Cardiac fibroblast (primary cell): ENCODE measurements at regions not wholly inside any gene's neighbourhood (a gene's known extent, or its start where the extent isn't known, plus 50 kb on each side); places are given as distances from the start of the nearest gene placed in this dataset.

Experiments used
- DNase-seq, 2 donors: peaks; one replicate each; pipeline versions ENCODE4 v3.0.0 to v3.0.0-alpha.2; 2010; ENCODE audit warnings: low read depth in 2 of 2
- H3K4me3 ChIP-seq, 2 donors: replicated peaks in 1 of 2; 1 replicate in 1 of 2; 2 replicates in 1 of 2; pipeline ENCODE4 v1.5.1; 2011; ENCODE audit warnings: low read depth in 2 of 2, low read length in 2 of 2, mild to moderate bottlenecking in 2 of 2, moderate library complexity in 1 of 2
- TF ChIP-seq, protein P1 (sequence below): IDR thresholded peaks from one replicate; pipeline ENCODE4 v1.5.1; 2011; ENCODE audit warnings: low read depth, mild to moderate bottlenecking, low read length, inconsistent platforms

DNA sequence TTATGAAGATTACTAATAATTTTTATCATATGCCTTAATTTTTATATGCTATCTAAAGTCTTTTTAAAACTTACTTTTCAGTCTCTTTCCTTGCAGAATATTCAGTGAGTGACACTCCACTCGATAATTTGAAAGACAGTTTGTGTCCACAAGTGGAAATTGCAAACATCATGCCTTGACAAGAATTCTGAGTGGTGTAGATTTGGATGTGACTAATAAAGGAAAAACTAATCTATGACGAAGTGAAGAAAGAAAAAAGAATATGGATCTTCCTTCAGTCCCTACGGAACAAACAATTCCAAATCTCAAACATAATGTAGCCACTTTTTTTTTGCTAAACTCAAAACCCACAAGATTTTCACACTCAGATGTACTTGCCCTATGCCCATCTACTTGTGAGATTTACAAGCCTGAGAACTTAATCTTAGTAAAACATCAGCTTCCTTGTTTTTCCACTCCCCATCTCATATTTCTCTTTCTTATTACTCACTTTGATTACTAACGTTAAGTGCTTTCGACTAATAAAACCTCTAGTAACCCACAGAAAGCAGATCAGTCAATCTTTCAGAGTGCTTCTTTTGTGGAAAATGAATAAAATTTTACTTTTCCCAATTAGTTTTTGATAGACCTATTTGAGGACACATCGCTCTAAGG is 1155.8 kb downstream of the GRIK2 start:
- TF ChIP-seq, protein P1, sequence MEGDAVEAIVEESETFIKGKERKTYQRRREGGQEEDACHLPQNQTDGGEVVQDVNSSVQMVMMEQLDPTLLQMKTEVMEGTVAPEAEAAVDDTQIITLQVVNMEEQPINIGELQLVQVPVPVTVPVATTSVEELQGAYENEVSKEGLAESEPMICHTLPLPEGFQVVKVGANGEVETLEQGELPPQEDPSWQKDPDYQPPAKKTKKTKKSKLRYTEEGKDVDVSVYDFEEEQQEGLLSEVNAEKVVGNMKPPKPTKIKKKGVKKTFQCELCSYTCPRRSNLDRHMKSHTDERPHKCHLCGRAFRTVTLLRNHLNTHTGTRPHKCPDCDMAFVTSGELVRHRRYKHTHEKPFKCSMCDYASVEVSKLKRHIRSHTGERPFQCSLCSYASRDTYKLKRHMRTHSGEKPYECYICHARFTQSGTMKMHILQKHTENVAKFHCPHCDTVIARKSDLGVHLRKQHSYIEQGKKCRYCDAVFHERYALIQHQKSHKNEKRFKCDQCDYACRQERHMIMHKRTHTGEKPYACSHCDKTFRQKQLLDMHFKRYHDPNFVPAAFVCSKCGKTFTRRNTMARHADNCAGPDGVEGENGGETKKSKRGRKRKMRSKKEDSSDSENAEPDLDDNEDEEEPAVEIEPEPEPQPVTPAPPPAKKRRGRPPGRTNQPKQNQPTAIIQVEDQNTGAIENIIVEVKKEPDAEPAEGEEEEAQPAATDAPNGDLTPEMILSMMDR = no peak
- DNase-seq = no peak
- no peak overlapping the region for H3K4me3 ChIP-seq

DNA sequence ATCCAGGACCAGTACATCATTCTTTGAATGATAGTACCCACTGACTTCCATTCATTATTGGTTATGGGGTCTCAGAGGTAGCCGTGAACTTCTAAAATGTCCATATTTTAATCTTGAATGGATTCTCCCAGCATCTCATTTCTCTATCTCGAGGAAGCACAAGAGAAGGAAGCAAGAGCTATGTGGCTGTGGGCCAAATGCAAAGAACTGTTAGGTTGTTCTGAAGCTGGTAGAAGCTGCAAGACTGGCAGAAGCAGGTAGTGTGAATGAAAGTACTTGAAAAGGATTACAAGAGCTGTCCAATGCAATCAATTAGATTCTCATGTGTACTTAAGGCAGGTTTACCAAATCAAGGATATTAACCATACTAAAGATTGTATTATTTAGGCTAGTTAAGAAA is 1131.8 kb downstream of the GRIK2 start:
- no peak overlapping the region for H3K4me3 ChIP-seq
- DNase-seq = no peak
- TF ChIP-seq, protein P1 = no peak

DNA sequence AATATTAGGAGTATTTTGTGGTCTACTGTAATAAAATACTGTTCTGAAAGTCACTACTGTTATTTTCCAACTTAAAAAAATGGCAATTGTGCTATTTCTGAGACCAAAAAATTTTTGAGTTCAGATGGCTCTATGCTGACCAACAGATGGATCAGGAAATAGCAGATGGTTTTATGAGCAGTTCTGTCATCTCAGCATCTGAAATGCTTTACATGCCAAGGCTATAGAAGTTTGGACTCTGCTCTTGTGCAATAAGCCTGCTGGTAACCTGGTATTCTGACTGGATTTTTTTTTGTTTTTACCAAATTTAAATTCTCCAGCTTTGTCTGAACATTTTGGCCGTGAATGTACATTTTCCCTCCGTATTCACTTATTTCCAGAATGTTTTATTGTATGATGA is 1127.5 kb downstream of the GRIK2 start:
- H3K4me3 ChIP-seq = no peak overlapping the region
- TF ChIP-seq, protein P1 = no peak
- no peak for DNase-seq

DNA sequence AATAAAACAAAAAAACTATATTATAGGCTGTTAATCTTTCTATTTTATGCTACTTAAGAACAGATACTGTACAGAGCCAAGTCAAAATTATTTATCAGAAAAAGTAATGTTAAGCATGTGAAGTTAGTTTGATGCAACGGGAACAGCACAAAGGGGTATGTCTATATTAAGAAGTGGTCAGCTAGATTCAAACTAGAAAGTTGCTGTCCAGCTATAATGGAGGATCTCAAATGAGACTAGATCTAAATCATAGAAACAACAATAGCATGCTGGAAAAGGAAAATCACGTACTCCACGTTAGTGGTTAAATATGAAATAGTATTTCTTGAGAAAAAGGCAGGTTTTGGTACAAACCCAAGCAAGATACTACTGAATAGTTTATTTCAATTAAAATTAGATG is 1124.0 kb downstream of the GRIK2 start:
- TF ChIP-seq, protein P1 = no peak
- H3K4me3 ChIP-seq = no peak overlapping the region
- no peak for DNase-seq

DNA sequence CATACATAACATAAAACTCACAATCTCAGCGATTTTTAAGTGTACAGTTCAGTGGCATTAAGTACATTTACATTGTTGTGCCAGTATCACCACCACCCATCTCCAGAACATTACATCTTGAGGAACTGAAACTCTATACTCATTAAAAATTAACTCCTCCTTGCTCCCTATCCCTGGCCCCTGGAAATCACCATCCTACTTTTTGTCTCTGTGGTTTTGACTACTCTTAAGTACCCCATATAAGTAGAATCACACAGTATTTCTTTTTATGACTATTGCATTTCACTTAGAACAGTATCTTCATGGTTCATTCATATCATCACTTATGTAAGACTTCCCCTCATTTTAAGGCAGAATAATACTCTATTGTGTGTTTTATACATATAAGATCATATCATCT is 1108.1 kb downstream of the GRIK2 start:
- TF ChIP-seq, protein P1 = no peak
- no peak for DNase-seq

DNA sequence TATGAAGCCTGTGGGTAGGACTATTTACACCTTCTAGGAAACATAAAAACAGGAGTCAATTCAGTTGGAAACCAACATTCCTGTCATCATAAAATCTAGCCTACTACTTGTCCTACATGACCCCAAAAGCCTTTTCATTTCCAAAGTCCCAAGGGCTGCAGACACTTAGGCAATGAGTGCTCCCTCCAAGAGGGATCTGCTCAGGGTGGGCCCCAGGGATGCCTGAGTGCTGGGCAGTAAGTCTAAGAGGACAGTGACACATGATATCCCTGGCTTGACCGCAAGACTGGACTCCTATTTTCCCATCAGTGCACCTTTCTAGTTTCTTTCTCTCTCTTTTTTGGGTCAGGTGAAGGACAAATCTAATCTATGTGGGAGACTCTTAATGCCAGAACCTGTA is 1101.3 kb downstream of the GRIK2 start:
- no peak for DNase-seq
- TF ChIP-seq, protein P1 = no peak
- no peak overlapping the region for H3K4me3 ChIP-seq

More for the DNA sequence above, 1108.1 kb downstream of the GRIK2 start:
- no peak overlapping the region for H3K4me3 ChIP-seq

DNA sequence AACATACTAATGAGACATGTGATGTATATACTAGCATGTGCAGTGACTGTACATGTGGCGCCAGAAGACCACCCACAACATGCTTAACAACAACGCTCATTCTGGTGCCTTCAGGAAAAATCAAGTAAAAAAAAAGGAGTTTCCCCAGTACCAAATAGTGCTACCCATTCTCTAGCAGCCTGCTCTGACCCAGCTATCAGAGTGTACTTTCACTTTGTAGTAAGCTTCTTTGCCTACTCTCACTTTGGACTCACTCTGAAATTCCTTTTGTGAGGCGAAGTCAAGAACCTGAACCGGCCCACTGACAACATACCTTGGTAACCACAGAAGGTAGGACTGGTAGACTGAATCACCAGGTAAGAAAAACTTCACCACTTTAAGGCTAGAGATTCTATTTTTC is 1100.0 kb downstream of the GRIK2 start:
- TF ChIP-seq, protein P1 = no peak
- DNase-seq = no peak
- H3K4me3 ChIP-seq = no peak overlapping the region
